GM10266 (cell line): ENCODE measurements at regions not wholly inside any gene's neighbourhood (a gene's known extent, or its start where the extent isn't known, plus 50 kb on each side); places are given as distances from the start of the nearest gene placed in this dataset.

Experiments used
- DNase-seq: peaks from one replicate; pipeline ENCODE4 v3.0.0; 2012; ENCODE audit errors: extremely low spot score
- CTCF ChIP-seq: IDR thresholded peaks from 2 replicates; pipeline ENCODE4 v1.5.1; 2012; ENCODE audit warnings: mild to moderate bottlenecking, low read depth; ENCODE audit not compliant: control insufficient read depth, insufficient read depth; ENCODE audit errors: missing control alignments

- TF ChIP-seq CTCF, result no peak
These were observed 192.0 kb upstream of the GATB start for GRCh38 chr4:151952711-151953254.

GRCh38 chr4:151952137-151952536 is 191.3 kb upstream of the GATB start:
- DNase-seq, result no peak

More at GRCh38 chr4:151952711-151953254, 192.0 kb upstream of the GATB start:
- no peak for DNase-seq

GRCh38 chr4:151951671-151952050 is 190.9 kb upstream of the GATB start:
- no peak for TF ChIP-seq CTCF
- no peak for DNase-seq

More at GRCh38 chr4:151952137-151952536, 191.3 kb upstream of the GATB start:
- TF ChIP-seq CTCF, result no peak

GRCh38 chr4:151950993-151951670 is 190.3 kb upstream of the GATB start:
- no peak for TF ChIP-seq CTCF
- no peak for DNase-seq

DNA sequence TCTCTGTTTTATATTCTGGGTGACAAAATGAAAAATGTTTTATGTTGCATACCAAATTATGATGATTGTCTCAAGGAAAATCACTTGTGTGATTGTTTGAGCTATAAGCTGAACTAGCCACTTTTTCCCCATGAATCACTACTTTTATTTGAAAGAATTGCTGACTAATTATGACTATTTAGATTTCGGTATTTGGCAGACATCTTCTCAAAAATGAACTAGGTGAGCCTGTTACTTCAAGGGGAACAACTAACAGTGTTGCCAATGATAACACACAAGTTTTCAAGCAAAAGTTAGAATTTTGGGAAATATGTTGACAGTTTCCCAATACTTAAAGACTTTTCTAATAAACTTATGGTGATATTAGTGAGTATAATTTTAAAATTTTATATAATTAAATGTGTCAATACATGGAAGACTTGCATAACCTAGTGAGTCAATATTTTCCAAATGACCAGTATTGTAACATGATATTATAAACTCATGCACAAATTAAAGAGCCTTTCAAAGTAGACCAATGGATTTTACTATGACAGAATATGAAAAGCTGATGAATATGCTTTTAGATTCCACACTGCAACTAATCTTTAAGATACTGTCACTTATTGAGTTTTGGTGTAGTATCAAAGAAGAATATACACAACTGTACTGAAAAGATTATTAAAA is 187.7 kb upstream of the GATB start:
- TF ChIP-seq CTCF, result no peak
- DNase-seq, result no peak

GRCh38 chr4:151946718-151947117 is 185.9 kb upstream of the GATB start:
- DNase-seq, result no peak
- no peak for TF ChIP-seq CTCF

DNA sequence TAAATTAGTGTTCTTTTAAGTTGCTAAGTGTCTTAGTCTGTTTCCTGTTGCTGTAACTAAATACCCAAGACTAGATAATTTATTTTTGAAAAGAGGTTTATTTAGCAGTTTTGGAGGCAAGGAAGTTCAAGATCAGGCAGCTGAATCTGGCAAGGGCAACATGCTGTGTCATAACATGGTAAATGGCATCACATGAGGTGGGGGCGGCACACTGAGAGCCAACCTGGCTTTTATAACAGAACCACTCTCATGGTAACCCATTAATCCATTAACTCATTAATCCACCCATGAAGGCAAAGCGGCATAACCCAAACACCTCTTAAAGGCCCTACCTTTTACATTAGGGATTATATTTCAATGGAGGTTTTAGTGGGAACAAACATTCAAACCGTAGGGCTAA is 182.2 kb upstream of the GATB start:
- DNase-seq, result no peak
- no peak for TF ChIP-seq CTCF
